ENCODE measurements at regions not wholly inside any gene's neighbourhood (a gene's known extent, or its start where the extent isn't known, plus 50 kb on each side); places are given as distances from the start of the nearest gene placed in this dataset.
"Not testable (repeated sequence)": the region's sequence is repeated elsewhere in the genome, so short reads cannot be mapped to it uniquely, and the experiment has no call there.

- TF ChIP-seq POLR2AphosphoS5, CTCF, POLR2A (IDR thresholded peaks at IDR 0.05): not testable (repeated sequence)
Observed at GRCh38 chr3:98682391-98682790, 80.7 kb upstream of the ST3GAL6 start.

Data from gastroesophageal sphincter (tissue), 3 donors.